HG03280 (cell line): ENCODE measurements at regions not wholly inside any gene's neighbourhood (a gene's known extent, or its start where the extent isn't known, plus 50 kb on each side); places are given as distances from the start of the nearest gene placed in this dataset.

Experiments used
- ATAC-seq: cut with Tn5 transposase; IDR thresholded peaks from one replicate; pipeline ENCODE4 v1.9.1; 2021; ENCODE audit warnings: mild to moderate bottlenecking, moderate library complexity; ENCODE audit not compliant: unreplicated experiment

GRCh38 chr3:192077795-192078497 lies 617.0 kb downstream of the PYDC2 start:
- no peak for ATAC-seq

- no peak for ATAC-seq
These were observed 618.1 kb downstream of the PYDC2 start for GRCh38 chr3:192079098-192079497.

- no peak for ATAC-seq
These were observed 619.4 kb downstream of the PYDC2 start for GRCh38 chr3:192080336-192080735.

GRCh38 chr3:192082730-192083660 lies 622.0 kb downstream of the PYDC2 start:
- peak; percentile 82 for ATAC-seq
